ENCODE measurements at regions not wholly inside any gene's neighbourhood (a gene's known extent, or its start where the extent isn't known, plus 50 kb on each side); places are given as distances from the start of the nearest gene placed in this dataset.

DNA sequence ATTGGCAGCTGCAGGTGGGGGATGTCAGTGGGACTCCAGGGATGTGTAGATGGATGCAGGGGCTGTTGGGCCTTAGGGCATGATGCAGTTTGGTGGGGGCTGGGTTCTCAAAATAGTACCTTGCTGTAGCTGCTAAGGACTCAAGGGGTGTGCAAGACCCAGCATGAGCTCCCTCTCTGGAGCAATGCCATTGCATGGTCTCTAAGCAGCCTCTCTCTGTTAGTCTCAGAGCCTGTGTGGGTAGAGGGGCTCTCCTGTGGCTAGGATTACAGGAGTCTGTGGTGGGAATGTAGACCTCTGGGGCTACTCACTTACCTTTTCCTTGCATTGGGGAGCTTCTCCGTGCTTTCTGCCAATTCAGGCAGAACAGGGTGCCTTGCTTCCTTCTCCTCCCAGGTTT is 228.9 kb downstream of the LPIN1 start:
- no peaks in the 10 kb centered on the region for H3K27me3 ChIP-seq (ENCODE audit: control insufficient read depth, low read length)
- H3K4me2 ChIP-seq (ENCODE audit: low read length): no peak overlapping the region
- H3K4me1 ChIP-seq (ENCODE audit: control insufficient read depth, low read length): peaks cover 30% of the 10 kb centered on the region
- H3K9me2 ChIP-seq (replicated peaks; ENCODE audit: control insufficient read depth, low read length): no peaks in the 10 kb centered on the region
- TF ChIP-seq EZH2phosphoT487 (IDR thresholded peaks at IDR 0.05; ENCODE audit: borderline replicate concordance, low read length) (no peak), CTCF (IDR thresholded peaks at IDR 0.05; ENCODE audit: low read depth, low read length, poor library complexity, severe bottlenecking) (no peak)
- peaks cover 25% of the 10 kb centered on the region for H3K9me3 ChIP-seq (ENCODE audit: control insufficient read depth, insufficient read depth, low read length)
- no peak overlapping the region for H3K27ac ChIP-seq (ENCODE audit: low read depth, low read length)
- no peaks in the 10 kb centered on the region for H4K20me1 ChIP-seq (ENCODE audit: control insufficient read depth, insufficient read depth, low read depth, low read length)
- 0 out of 2 replicates have a peak, but pooled peaks cover 3% of the 10 kb centered on the region for H3F3A ChIP-seq (ENCODE audit: control insufficient read depth, insufficient read depth)
- H3K79me2 ChIP-seq (ENCODE audit: control insufficient read depth, low read length): no peaks in the 10 kb centered on the region
- no peaks in the 10 kb centered on the region for H3K36me3 ChIP-seq (ENCODE audit: control insufficient read depth, low read length)
- no peak overlapping the region for H3K4me3 ChIP-seq (ENCODE audit: low read length)

DNA sequence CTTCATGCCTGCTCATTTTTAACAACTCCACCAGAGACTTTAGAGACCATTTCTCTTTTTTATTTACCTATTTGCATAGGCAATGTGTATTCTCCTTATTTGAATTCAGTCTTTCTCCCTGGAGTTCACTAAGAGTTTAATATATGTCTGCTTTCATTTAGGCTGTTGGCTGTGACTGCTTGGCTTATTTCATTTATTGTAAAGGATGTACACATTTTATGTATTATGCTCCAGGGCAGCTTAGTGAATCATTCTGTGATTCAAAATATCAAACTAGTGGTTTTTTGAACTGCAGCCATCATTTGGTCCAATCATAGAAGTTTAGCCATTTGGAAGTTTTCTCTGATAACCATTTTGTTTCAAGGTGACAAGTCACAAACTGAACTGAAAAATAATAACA is 229.6 kb downstream of the LPIN1 start:
- Histone ChIP-seq H3K4me1 (ENCODE audit: control insufficient read depth, low read length) (peaks cover 29% of the 10 kb centered on the region), H3K4me2 (ENCODE audit: low read length) (no peak overlapping the region), H3K79me2 (ENCODE audit: control insufficient read depth, low read length) (no peaks in the 10 kb centered on the region), H3K27ac (ENCODE audit: low read depth, low read length) (no peak overlapping the region), H3K9me3 (ENCODE audit: control insufficient read depth, insufficient read depth, low read length) (peaks cover 20% of the 10 kb centered on the region), H3K9me2 (replicated peaks; ENCODE audit: control insufficient read depth, low read length) (no peaks in the 10 kb centered on the region), H3K4me3 (ENCODE audit: low read length) (no peak overlapping the region), H4K20me1 (ENCODE audit: control insufficient read depth, insufficient read depth, low read depth, low read length) (no peaks in the 10 kb centered on the region), H3F3A (ENCODE audit: control insufficient read depth, insufficient read depth) (0 out of 2 replicates have a peak, but pooled peaks cover 3% of the 10 kb centered on the region), H3K36me3 (ENCODE audit: control insufficient read depth, low read length) (no peaks in the 10 kb centered on the region), H3K27me3 (ENCODE audit: control insufficient read depth, low read length) (no peaks in the 10 kb centered on the region)
- TF ChIP-seq EZH2phosphoT487 (IDR thresholded peaks at IDR 0.05; ENCODE audit: borderline replicate concordance, low read length) (no peak), CTCF (IDR thresholded peaks at IDR 0.05; ENCODE audit: low read depth, low read length, poor library complexity, severe bottlenecking) (no peak)

GRCh38 chr2:11977766-11978524 is 231.5 kb downstream of the LPIN1 start:
- TF ChIP-seq EZH2phosphoT487 (IDR thresholded peaks at IDR 0.05; ENCODE audit: borderline replicate concordance, low read length) (no peak), CTCF (IDR thresholded peaks at IDR 0.05; ENCODE audit: low read depth, low read length, poor library complexity, severe bottlenecking) (no peak)
- Histone ChIP-seq H3K9me2 (replicated peaks; ENCODE audit: control insufficient read depth, low read length) (no peaks in the 10 kb centered on the region), H3K27ac (ENCODE audit: low read depth, low read length) (no peak overlapping the region), H3K9me3 (ENCODE audit: control insufficient read depth, insufficient read depth, low read length) (peaks cover 14% of the 10 kb centered on the region), H4K20me1 (ENCODE audit: control insufficient read depth, insufficient read depth, low read depth, low read length) (no peaks in the 10 kb centered on the region), H3K4me1 (ENCODE audit: control insufficient read depth, low read length) (peaks cover 18% of the 10 kb centered on the region), H3K4me3 (ENCODE audit: low read length) (no peak overlapping the region), H3K79me2 (ENCODE audit: control insufficient read depth, low read length) (no peaks in the 10 kb centered on the region), H3K36me3 (ENCODE audit: control insufficient read depth, low read length) (no peaks in the 10 kb centered on the region), H3F3A (ENCODE audit: control insufficient read depth, insufficient read depth) (0 out of 2 replicates have a peak, but pooled peaks cover 3% of the 10 kb centered on the region), H3K4me2 (ENCODE audit: low read length) (peak overlapping the region; percentile 8; the same call in 1 of the 2 replicates), H3K27me3 (ENCODE audit: control insufficient read depth, low read length) (no peaks in the 10 kb centered on the region)
